ENCODE measurements at regions not wholly inside any gene's neighbourhood (a gene's known extent, or its start where the extent isn't known, plus 50 kb on each side); places are given as distances from the start of the nearest gene placed in this dataset.

GRCh38 chr9:17955409-17955808 is 376.5 kb downstream of the SH3GL2 start:
- TF ChIP-seq, protein P1, sequence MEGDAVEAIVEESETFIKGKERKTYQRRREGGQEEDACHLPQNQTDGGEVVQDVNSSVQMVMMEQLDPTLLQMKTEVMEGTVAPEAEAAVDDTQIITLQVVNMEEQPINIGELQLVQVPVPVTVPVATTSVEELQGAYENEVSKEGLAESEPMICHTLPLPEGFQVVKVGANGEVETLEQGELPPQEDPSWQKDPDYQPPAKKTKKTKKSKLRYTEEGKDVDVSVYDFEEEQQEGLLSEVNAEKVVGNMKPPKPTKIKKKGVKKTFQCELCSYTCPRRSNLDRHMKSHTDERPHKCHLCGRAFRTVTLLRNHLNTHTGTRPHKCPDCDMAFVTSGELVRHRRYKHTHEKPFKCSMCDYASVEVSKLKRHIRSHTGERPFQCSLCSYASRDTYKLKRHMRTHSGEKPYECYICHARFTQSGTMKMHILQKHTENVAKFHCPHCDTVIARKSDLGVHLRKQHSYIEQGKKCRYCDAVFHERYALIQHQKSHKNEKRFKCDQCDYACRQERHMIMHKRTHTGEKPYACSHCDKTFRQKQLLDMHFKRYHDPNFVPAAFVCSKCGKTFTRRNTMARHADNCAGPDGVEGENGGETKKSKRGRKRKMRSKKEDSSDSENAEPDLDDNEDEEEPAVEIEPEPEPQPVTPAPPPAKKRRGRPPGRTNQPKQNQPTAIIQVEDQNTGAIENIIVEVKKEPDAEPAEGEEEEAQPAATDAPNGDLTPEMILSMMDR (IDR thresholded peaks at IDR 0.05; ENCODE audit: low read depth, low read length, poor library complexity, severe bottlenecking) = no peak
- no peak for TF ChIP-seq EZH2phosphoT487 (IDR thresholded peaks at IDR 0.05; ENCODE audit: borderline replicate concordance, low read length)

All from DOHH2 (cell line).